HUES6 (cell line): ENCODE measurements at regions not wholly inside any gene's neighbourhood (a gene's known extent, or its start where the extent isn't known, plus 50 kb on each side); places are given as distances from the start of the nearest gene placed in this dataset.

Experiments used
- H3K27ac ChIP-seq: 2 replicates; pipeline ENCODE4 v1.7.0; 2013; ENCODE audit warnings: low read depth, mild to moderate bottlenecking, low read length, inconsistent platforms
- H3K27me3 ChIP-seq: 2 replicates; pipeline ENCODE4 v1.6.1; 2013; ENCODE audit warnings: low read length; ENCODE audit not compliant: control insufficient read depth, insufficient read depth
- H3K36me3 ChIP-seq: 2 replicates; pipeline ENCODE4 v1.6.1; 2013; ENCODE audit warnings: low read length; ENCODE audit not compliant: control insufficient read depth, insufficient read depth
- H3K4me1 ChIP-seq: 2 replicates; pipeline ENCODE4 v1.6.1; 2013; ENCODE audit warnings: low read length; ENCODE audit not compliant: control insufficient read depth, insufficient read depth
- H3K4me3 ChIP-seq: 2 replicates; pipeline ENCODE4 v1.5.1; 2013; ENCODE audit warnings: low read depth, low read length
- H3K9ac ChIP-seq: one replicate; pipeline ENCODE4 v1.6.1; 2013; ENCODE audit warnings: mild to moderate bottlenecking, low read length
- H3K9me3 ChIP-seq: 2 replicates; pipeline ENCODE4 v1.6.1; 2013; ENCODE audit warnings: low read depth, low read length; ENCODE audit not compliant: control insufficient read depth, insufficient read depth

GRCh38 chr12:24743941-24744793, 204.7 kb downstream of the BCAT1 start:
- Histone ChIP-seq H3K27me3 (no peaks in the 10 kb centered on the region), H3K27ac (no peak overlapping the region), H3K9me3 (no peaks in the 10 kb centered on the region), H3K36me3 (no peaks in the 10 kb centered on the region), H3K9ac (no peak overlapping the region), H3K4me3 (no peak overlapping the region), H3K4me1 (peaks cover 12% of the 10 kb centered on the region; the same call in 1 of the 2 replicates)

DNA sequence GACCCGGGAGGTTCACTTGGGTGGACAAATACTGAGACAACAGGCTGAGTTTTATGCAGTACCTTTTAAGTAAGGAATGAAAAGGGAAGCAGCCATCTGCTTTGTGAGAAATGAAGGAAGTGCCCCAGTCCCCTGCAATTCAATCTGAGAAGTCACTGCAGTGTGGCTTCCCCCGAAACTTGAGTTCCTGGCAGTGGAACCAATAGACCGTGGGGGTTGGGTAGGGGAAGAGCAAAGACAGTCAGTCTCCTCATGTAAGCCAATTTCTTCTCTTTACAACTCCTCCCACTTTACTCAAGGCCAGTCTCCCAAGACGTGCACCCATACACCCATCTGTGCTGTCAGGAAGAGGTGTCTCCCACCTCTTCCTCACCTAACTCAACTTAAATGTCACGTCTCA, 206.5 kb downstream of the BCAT1 start:
- no peaks in the 10 kb centered on the region for H3K9me3 ChIP-seq
- H3K36me3 ChIP-seq = no peaks in the 10 kb centered on the region
- H3K4me1 ChIP-seq = no peaks in the 10 kb centered on the region
- H3K27me3 ChIP-seq = no peaks in the 10 kb centered on the region
- no peak overlapping the region for H3K27ac ChIP-seq
- no peak overlapping the region for H3K9ac ChIP-seq
- no peak overlapping the region for H3K4me3 ChIP-seq

- Histone ChIP-seq H3K36me3 (no peaks in the 10 kb centered on the region), H3K4me1 (no peaks in the 10 kb centered on the region), H3K9ac (no peak overlapping the region), H3K27me3 (no peaks in the 10 kb centered on the region), H3K4me3 (no peak overlapping the region), H3K27ac (no peak overlapping the region), H3K9me3 (no peaks in the 10 kb centered on the region)
Observed at GRCh38 chr12:24741216-24741615, 207.7 kb downstream of the BCAT1 start.

DNA sequence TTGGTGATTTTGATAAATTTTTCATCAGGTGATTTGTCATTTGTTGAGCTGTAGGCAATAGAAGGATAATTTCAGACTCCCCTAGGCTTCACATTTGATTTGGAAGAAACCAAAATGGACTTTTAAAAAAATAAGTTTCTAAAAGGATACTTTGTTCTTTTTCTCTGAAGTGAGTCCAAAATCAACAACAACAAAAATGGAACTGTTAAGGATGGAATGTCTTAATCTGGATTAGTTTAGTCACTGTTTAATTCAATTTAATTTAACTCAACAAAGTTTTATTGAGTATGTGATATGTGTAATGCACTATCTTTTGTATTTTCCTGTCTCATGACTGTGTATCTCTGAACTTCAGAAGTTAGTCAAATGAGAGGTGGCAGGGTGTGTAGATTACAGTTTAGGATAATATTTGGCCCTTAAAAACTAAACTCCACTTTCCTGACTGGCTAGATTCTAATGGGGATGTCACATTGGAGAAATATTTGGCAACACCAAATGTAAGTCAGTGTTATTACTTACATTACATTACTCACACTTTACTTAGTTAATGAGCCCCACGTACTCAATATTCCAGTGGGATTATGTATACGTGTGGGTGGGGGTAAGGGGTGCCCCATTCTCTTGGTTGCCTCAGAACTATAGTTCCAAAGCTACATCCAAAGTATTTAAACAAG, 209.7 kb downstream of the BCAT1 start:
- H3K9ac ChIP-seq = no peak overlapping the region
- H3K27me3 ChIP-seq = no peaks in the 10 kb centered on the region
- no peak overlapping the region for H3K27ac ChIP-seq
- no peaks in the 10 kb centered on the region for H3K9me3 ChIP-seq
- H3K4me3 ChIP-seq = no peak overlapping the region
- no peaks in the 10 kb centered on the region for H3K36me3 ChIP-seq
- no peaks in the 10 kb centered on the region for H3K4me1 ChIP-seq

- Histone ChIP-seq H3K27ac (no peak overlapping the region), H3K4me1 (no peaks in the 10 kb centered on the region), H3K4me3 (no peak overlapping the region), H3K36me3 (no peaks in the 10 kb centered on the region), H3K27me3 (no peaks in the 10 kb centered on the region), H3K9ac (no peak overlapping the region), H3K9me3 (no peaks in the 10 kb centered on the region)
Observed at GRCh38 chr12:24738441-24738840, 210.5 kb downstream of the BCAT1 start.

DNA sequence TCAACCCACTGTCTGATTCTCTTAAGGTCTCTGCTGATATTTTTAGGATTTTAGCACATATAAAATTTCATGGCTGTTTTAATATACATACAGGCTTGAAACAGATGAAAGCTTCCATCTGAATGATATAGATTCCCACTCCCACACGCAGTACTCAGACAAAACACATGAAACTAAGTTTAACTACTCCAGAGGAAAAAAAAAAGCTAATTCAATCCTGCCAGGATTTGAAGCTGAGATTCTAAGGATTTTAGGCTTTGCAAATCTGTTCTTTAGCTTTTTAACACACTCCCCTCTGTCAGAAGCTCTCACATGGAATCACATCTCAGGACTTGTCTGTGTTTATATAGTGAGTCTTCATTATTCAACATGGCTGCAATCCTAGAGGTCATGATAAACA, 217.3 kb downstream of the BCAT1 start:
- Histone ChIP-seq H3K4me3 (no peak overlapping the region), H3K9me3 (no peaks in the 10 kb centered on the region), H3K27ac (no peak overlapping the region), H3K36me3 (no peaks in the 10 kb centered on the region), H3K9ac (no peak overlapping the region), H3K4me1 (no peaks in the 10 kb centered on the region), H3K27me3 (no peaks in the 10 kb centered on the region)

DNA sequence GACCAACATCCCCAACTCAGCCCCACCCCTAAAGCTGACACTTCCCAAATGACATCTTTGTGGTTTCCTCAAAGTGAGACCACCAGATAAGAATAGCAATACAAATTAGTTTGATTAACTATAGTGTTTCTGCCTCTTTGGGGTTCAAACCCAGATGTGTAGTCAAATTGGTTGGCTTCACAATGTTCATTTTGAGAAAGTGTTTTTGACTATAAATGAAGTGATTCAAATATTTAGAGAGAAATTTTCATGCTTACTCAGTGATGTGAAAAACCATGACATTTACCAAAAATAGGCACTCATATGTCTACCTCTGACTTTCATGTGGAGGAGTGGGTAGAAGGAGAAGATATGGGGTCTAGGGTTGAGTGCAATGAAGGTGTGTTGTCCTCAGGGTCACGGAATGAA, 218.4 kb downstream of the BCAT1 start:
- H3K4me1 ChIP-seq = no peaks in the 10 kb centered on the region
- H3K4me3 ChIP-seq = no peak overlapping the region
- H3K27me3 ChIP-seq = no peaks in the 10 kb centered on the region
- no peak overlapping the region for H3K9ac ChIP-seq
- no peaks in the 10 kb centered on the region for H3K9me3 ChIP-seq
- no peaks in the 10 kb centered on the region for H3K36me3 ChIP-seq
- no peak overlapping the region for H3K27ac ChIP-seq

GRCh38 chr12:24728826-24729225, 220.1 kb downstream of the BCAT1 start:
- Histone ChIP-seq H3K27me3 (no peaks in the 10 kb centered on the region), H3K9ac (no peak overlapping the region), H3K4me3 (no peak overlapping the region), H3K36me3 (no peaks in the 10 kb centered on the region), H3K27ac (no peak overlapping the region), H3K9me3 (0 out of 2 replicates have a peak, but pooled peaks cover under 1% of the 10 kb centered on the region), H3K4me1 (no peaks in the 10 kb centered on the region)

GRCh38 chr12:24728366-24728765, 220.5 kb downstream of the BCAT1 start:
- Histone ChIP-seq H3K27me3 (no peaks in the 10 kb centered on the region), H3K27ac (no peak overlapping the region), H3K4me3 (no peak overlapping the region), H3K36me3 (no peaks in the 10 kb centered on the region), H3K9me3 (0 out of 2 replicates have a peak, but pooled peaks cover 3% of the 10 kb centered on the region), H3K9ac (no peak overlapping the region), H3K4me1 (no peaks in the 10 kb centered on the region)

DNA sequence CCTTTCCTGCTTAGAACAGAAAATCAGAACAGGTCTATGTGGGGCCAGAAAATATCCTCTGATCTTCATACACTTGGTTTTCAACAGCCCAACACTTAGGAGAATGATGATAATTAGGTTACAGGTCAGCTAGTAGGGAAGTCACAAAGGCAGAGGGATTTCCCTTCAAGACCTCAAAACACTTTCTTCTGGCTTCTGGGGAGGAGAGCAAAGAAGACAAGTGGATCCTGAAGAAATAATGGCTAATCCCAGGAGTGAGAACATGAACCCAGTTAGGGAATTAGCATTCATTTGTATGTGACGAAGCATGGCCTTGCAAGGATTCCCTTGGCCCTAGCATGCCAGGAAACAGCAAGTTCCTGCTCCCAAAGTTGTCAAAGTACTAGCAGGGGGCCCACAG, 223.3 kb downstream of the BCAT1 start:
- no peak overlapping the region for H3K27ac ChIP-seq
- H3K4me1 ChIP-seq = no peaks in the 10 kb centered on the region
- H3K4me3 ChIP-seq = no peak overlapping the region
- H3K27me3 ChIP-seq = no peaks in the 10 kb centered on the region
- H3K36me3 ChIP-seq = no peaks in the 10 kb centered on the region
- peaks cover 13% of the 10 kb centered on the region for H3K9me3 ChIP-seq
- no peak overlapping the region for H3K9ac ChIP-seq

- no peak overlapping the region for H3K9ac ChIP-seq
- no peaks in the 10 kb centered on the region for H3K36me3 ChIP-seq
- H3K27ac ChIP-seq = no peak overlapping the region
- peaks cover 14% of the 10 kb centered on the region for H3K9me3 ChIP-seq
- no peaks in the 10 kb centered on the region for H3K27me3 ChIP-seq
- H3K4me3 ChIP-seq = no peak overlapping the region
- no peaks in the 10 kb centered on the region for H3K4me1 ChIP-seq
Observed at GRCh38 chr12:24724814-24725213, 224.1 kb downstream of the BCAT1 start.
